GM21367 (cell line): ENCODE measurements at regions not wholly inside any gene's neighbourhood (a gene's known extent, or its start where the extent isn't known, plus 50 kb on each side); places are given as distances from the start of the nearest gene placed in this dataset.

Source experiments
- ATAC-seq: cut with Tn5 transposase; IDR thresholded peaks from one replicate; pipeline ENCODE4 v1.9.1; 2021; ENCODE audit not compliant: unreplicated experiment

- no peak for ATAC-seq
Measured at GRCh38 chr11:116478669-116479668, 293.8 kb downstream of the BUD13 start.

- ATAC-seq: no peak
Measured at GRCh38 chr11:116478205-116478604, 294.6 kb downstream of the BUD13 start.

- no peak for ATAC-seq
Measured at GRCh38 chr11:116473790-116474346, 298.9 kb downstream of the BUD13 start.

- no peak for ATAC-seq
Measured at GRCh38 chr11:116473206-116473769, 299.5 kb downstream of the BUD13 start.

GRCh38 chr11:116472651-116473050, 300.1 kb downstream of the BUD13 start:
- no peak for ATAC-seq

- ATAC-seq: no peak
Measured at GRCh38 chr11:116471608-116472256, 301.1 kb downstream of the BUD13 start.

GRCh38 chr11:116468699-116469098, 304.1 kb downstream of the BUD13 start:
- ATAC-seq: no peak

- no peak for ATAC-seq
Measured at GRCh38 chr11:116467823-116468222, 305.0 kb downstream of the BUD13 start.

GRCh38 chr11:116466801-116467200, 306.0 kb downstream of the BUD13 start:
- no peak for ATAC-seq

GRCh38 chr11:116466191-116466590, 306.6 kb downstream of the BUD13 start:
- ATAC-seq: no peak

GRCh38 chr11:116465056-116465455, 307.7 kb downstream of the BUD13 start:
- no peak for ATAC-seq

- ATAC-seq: no peak
Measured at GRCh38 chr11:116461789-116462188, 311.0 kb downstream of the BUD13 start.

- ATAC-seq: no peak
Measured at GRCh38 chr11:116460156-116460920, 312.4 kb downstream of the BUD13 start.

GRCh38 chr11:116459185-116460045, 313.4 kb downstream of the BUD13 start:
- no peak for ATAC-seq

- no peak for ATAC-seq
Measured at GRCh38 chr11:116458546-116458945, 314.2 kb downstream of the BUD13 start.

- no peak for ATAC-seq
Measured at GRCh38 chr11:116457336-116458007, 315.3 kb downstream of the BUD13 start.

- ATAC-seq: no peak
Measured at GRCh38 chr11:116454951-116455350, 317.8 kb downstream of the BUD13 start.

- no peak for ATAC-seq
Measured at GRCh38 chr11:116454020-116454645, 318.7 kb downstream of the BUD13 start.

GRCh38 chr11:116452461-116452860, 320.3 kb downstream of the BUD13 start:
- ATAC-seq: no peak
